Liver (tissue), 8 donors: ENCODE measurements at regions not wholly inside any gene's neighbourhood (a gene's known extent, or its start where the extent isn't known, plus 50 kb on each side); places are given as distances from the start of the nearest gene placed in this dataset.

Experiments used
- DNase-seq: peaks from one replicate; pipeline ENCODE4 v3.0.0-alpha.2; 2017; ENCODE audit warnings: low spot score
- H3K27ac ChIP-seq, 2 donors: one replicate each; pipeline ENCODE4 v1.7.0; 2013; ENCODE audit warnings: inconsistent platforms in 2 of 2, low read length in 2 of 2, control low read depth in 1 of 2, low read depth in 1 of 2, mild to moderate bottlenecking in 1 of 2
- H3K27me3 ChIP-seq, 4 donors: one replicate each; pipeline versions ENCODE4 v1.6.1 to v1.7.0; 2013; ENCODE audit warnings: low read length in 3 of 4, inconsistent platforms in 1 of 4, mild to moderate bottlenecking in 1 of 4, moderate library complexity in 1 of 4; ENCODE audit not compliant: control insufficient read depth in 4 of 4, insufficient read depth in 4 of 4
- H3K36me3 ChIP-seq, 4 donors: one replicate each; pipeline versions ENCODE4 v1.6.1 to v1.7.0; 2013; ENCODE audit warnings: low read length in 3 of 4, mild to moderate bottlenecking in 3 of 4, low read depth in 1 of 4, moderate library complexity in 1 of 4; ENCODE audit not compliant: control insufficient read depth in 4 of 4, insufficient read depth in 3 of 4
- H3K4me1 ChIP-seq, 4 donors: one replicate each; pipeline versions ENCODE4 v1.6.1 to v1.7.0; 2013; ENCODE audit warnings: low read length in 3 of 4, mild to moderate bottlenecking in 3 of 4, moderate library complexity in 1 of 4; ENCODE audit not compliant: control insufficient read depth in 4 of 4, insufficient read depth in 4 of 4
- H3K4me3 ChIP-seq, 3 donors: one replicate each; pipeline versions ENCODE4 v1.6.1 to v1.7.0; 2013; ENCODE audit warnings: low read length in 3 of 3, control low read depth in 1 of 3, low read depth in 1 of 3, mild to moderate bottlenecking in 1 of 3
- H3K9ac ChIP-seq, 2 donors: one replicate each; pipeline ENCODE4 v1.7.0; 2013; ENCODE audit warnings: low read length in 2 of 2, mild to moderate bottlenecking in 2 of 2, moderate library complexity in 2 of 2, control low read depth in 1 of 2, low read depth in 1 of 2
- H3K9me3 ChIP-seq, 4 donors: one replicate each; pipeline versions ENCODE4 v1.6.1 to v1.7.0; 2013; ENCODE audit warnings: low read length in 3 of 4; ENCODE audit not compliant: control insufficient read depth in 4 of 4
- EGR1 ChIP-seq, 2 donors: IDR thresholded peaks; 2 replicates each; pipeline ENCODE4 v1.6.1; 2016 to 2018; ENCODE audit warnings: antibody characterized with exemption in 2 of 2, low read depth in 2 of 2
- FOXA1 ChIP-seq: IDR thresholded peaks from 2 replicates; pipeline ENCODE4 v1.6.1; 2016; ENCODE audit warnings: antibody characterized with exemption
- FOXA2 ChIP-seq: IDR thresholded peaks from 2 replicates; pipeline ENCODE4 v1.6.1; 2016; ENCODE audit warnings: antibody characterized with exemption
- GABPA ChIP-seq, 2 donors: IDR thresholded peaks in 1 of 2; conservative IDR thresholded peaks in 1 of 2; 2 replicates each; pipeline ENCODE4 v1.6.1; 2016; ENCODE audit warnings: antibody characterized with exemption in 2 of 2, mild to moderate bottlenecking in 1 of 2, moderate library complexity in 1 of 2
- HNF4A ChIP-seq, 2 donors: conservative IDR thresholded peaks; 2 replicates each; pipeline ENCODE4 v1.6.1; 2016; ENCODE audit warnings: antibody characterized with exemption in 2 of 2, mild to moderate bottlenecking in 2 of 2
- HNF4G ChIP-seq: IDR thresholded peaks from 2 replicates; pipeline ENCODE4 v1.6.1; 2016; ENCODE audit warnings: antibody characterized with exemption
- JUND ChIP-seq, 2 donors: IDR thresholded peaks; 2 replicates each; pipeline ENCODE4 v1.6.1; 2016; ENCODE audit warnings: antibody characterized with exemption in 2 of 2
- MAX ChIP-seq: IDR thresholded peaks from 2 replicates; pipeline ENCODE4 v1.6.1; 2016; ENCODE audit warnings: antibody characterized with exemption
- NR2F2 ChIP-seq: IDR thresholded peaks from 2 replicates; pipeline ENCODE4 v1.6.1; 2016; ENCODE audit warnings: antibody characterized with exemption
- RAD21 ChIP-seq, 2 donors: IDR thresholded peaks; 2 replicates each; pipeline ENCODE4 v1.6.1; 2016; ENCODE audit warnings: antibody characterized with exemption in 2 of 2, mild to moderate bottlenecking in 2 of 2
- REST ChIP-seq: IDR thresholded peaks from 2 replicates; pipeline ENCODE4 v1.6.1; 2016; ENCODE audit warnings: antibody characterized with exemption, mild to moderate bottlenecking
- RXRA ChIP-seq, 2 donors: IDR thresholded peaks; 2 replicates each; pipeline ENCODE4 v1.6.1; 2017 to 2018; ENCODE audit warnings: antibody characterized with exemption in 2 of 2, mild to moderate bottlenecking in 1 of 2
- SP1 ChIP-seq: IDR thresholded peaks from 2 replicates; pipeline ENCODE4 v1.6.1; 2018; ENCODE audit warnings: antibody characterized with exemption, mild to moderate bottlenecking
- TAF1 ChIP-seq: conservative IDR thresholded peaks from 2 replicates; pipeline ENCODE4 v1.6.1; 2016; ENCODE audit warnings: antibody characterized with exemption, mild to moderate bottlenecking
- YY1 ChIP-seq: IDR thresholded peaks from 2 replicates; pipeline ENCODE4 v1.6.1; 2016; ENCODE audit warnings: antibody characterized with exemption, mild to moderate bottlenecking
- WGBS: extraction: QIAGEN DNeasy Blood & Tissue Kit; methylation state at CpG from one replicate; pipeline ENCODE4 v1.1.7; 2013; 5-methylcytosine and 5-hydroxymethylcytosine counted together
- TF ChIP-seq, protein P1 (sequence below): IDR thresholded peaks from 2 replicates; pipeline ENCODE4 v1.6.1; 2016; ENCODE audit warnings: antibody characterized with exemption
- TF ChIP-seq, protein P2 (sequence below): IDR thresholded peaks from 2 replicates; pipeline ENCODE4 v1.6.1; 2016; ENCODE audit warnings: antibody characterized with exemption
- TF ChIP-seq, protein P3 (sequence below): fragments of 150-350 bp; IDR thresholded peaks from 2 replicates; pipeline ENCODE4 v1.5.1; 2017; ENCODE audit warnings: improper control_type of control experiment, low read depth, low read length; ENCODE audit not compliant: missing input control
- donor health status: healthy.
- donor health status: healthy.
- donor health status: healthy.
- donor health status: healthy.
- donor health status: healthy.

DNA sequence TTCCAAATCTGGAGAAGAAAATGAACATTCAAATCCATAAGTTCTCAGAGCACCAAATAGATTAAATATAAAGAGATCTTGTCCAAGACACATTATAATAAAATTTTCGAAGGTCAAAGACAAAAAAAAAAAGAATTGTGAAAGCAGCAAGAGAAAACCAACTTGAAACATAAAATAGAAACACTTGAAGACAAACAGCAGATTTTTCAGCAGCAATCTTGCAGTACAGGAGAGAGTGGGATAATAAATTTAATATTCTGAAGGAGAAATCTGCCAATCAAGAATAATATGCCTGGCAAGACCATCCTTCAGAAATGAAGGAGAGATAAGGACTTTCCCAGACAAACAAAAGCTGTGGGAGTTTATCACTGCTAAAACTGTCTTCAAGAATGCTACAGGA is 150.5 kb upstream of the COL8A1 start:
- Histone ChIP-seq H3K9me3 (peaks cover 0 to 6% (median 3%) of the 10 kb centered on the region in 4 donors), H3K27ac (no peak overlapping the region), H3K9ac (no peak overlapping the region), H3K4me3 (no peak overlapping the region), H3K27me3 (no peaks in the 10 kb centered on the region), H3K4me1 (no peaks in the 10 kb centered on the region), H3K36me3 (no peaks in the 10 kb centered on the region)
- TF ChIP-seq NR2F2 (no peak), YY1 (no peak), JUND (IDR thresholded peaks at IDR 0.05) (no peak), SP1 (no peak), RXRA (IDR thresholded peaks at IDR 0.05) (no peak), FOXA2 (no peak), HNF4A (conservative IDR thresholded peaks at IDR 0.05) (no peak), RAD21 (IDR thresholded peaks at IDR 0.05) (no peak), EGR1 (IDR thresholded peaks at IDR 0.05; ENCODE audit: low read depth in 2 of 2) (no peak), MAX (no peak), FOXA1 (no peak), HNF4G (no peak), GABPA (IDR thresholded peaks at IDR 0.05 in 1 of 2, conservative IDR thresholded peaks at IDR 0.05 in 1 of 2) (no peak), TAF1 (no peak), REST (no peak)
- TF ChIP-seq, protein P1, sequence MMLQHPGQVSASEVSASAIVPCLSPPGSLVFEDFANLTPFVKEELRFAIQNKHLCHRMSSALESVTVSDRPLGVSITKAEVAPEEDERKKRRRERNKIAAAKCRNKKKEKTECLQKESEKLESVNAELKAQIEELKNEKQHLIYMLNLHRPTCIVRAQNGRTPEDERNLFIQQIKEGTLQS: no peak
- TF ChIP-seq, protein P2, sequence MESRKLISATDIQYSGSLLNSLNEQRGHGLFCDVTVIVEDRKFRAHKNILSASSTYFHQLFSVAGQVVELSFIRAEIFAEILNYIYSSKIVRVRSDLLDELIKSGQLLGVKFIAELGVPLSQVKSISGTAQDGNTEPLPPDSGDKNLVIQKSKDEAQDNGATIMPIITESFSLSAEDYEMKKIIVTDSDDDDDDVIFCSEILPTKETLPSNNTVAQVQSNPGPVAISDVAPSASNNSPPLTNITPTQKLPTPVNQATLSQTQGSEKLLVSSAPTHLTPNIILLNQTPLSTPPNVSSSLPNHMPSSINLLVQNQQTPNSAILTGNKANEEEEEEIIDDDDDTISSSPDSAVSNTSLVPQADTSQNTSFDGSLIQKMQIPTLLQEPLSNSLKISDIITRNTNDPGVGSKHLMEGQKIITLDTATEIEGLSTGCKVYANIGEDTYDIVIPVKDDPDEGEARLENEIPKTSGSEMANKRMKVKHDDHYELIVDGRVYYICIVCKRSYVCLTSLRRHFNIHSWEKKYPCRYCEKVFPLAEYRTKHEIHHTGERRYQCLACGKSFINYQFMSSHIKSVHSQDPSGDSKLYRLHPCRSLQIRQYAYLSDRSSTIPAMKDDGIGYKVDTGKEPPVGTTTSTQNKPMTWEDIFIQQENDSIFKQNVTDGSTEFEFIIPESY: no peak
- TF ChIP-seq, protein P3, sequence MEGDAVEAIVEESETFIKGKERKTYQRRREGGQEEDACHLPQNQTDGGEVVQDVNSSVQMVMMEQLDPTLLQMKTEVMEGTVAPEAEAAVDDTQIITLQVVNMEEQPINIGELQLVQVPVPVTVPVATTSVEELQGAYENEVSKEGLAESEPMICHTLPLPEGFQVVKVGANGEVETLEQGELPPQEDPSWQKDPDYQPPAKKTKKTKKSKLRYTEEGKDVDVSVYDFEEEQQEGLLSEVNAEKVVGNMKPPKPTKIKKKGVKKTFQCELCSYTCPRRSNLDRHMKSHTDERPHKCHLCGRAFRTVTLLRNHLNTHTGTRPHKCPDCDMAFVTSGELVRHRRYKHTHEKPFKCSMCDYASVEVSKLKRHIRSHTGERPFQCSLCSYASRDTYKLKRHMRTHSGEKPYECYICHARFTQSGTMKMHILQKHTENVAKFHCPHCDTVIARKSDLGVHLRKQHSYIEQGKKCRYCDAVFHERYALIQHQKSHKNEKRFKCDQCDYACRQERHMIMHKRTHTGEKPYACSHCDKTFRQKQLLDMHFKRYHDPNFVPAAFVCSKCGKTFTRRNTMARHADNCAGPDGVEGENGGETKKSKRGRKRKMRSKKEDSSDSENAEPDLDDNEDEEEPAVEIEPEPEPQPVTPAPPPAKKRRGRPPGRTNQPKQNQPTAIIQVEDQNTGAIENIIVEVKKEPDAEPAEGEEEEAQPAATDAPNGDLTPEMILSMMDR: no peak
- DNase-seq: no peak
- WGBS: 41% methylated on average over 1 of the region's 1 CpG

- Histone ChIP-seq H3K4me1 (no peaks in the 10 kb centered on the region), H3K4me3 (no peak overlapping the region), H3K36me3 (no peaks in the 10 kb centered on the region), H3K27me3 (no peaks in the 10 kb centered on the region), H3K9ac (no peak overlapping the region), H3K9me3 (peaks cover 0 to 6% (median 3%) of the 10 kb centered on the region in 4 donors), H3K27ac (no peak overlapping the region)
- no peak for DNase-seq
- 52% methylated on average over 3 of the region's 3 CpGs for WGBS
- TF ChIP-seq, protein P2: no peak
- TF ChIP-seq FOXA2 (no peak), HNF4A (conservative IDR thresholded peaks at IDR 0.05) (no peak), FOXA1 (no peak), GABPA (IDR thresholded peaks at IDR 0.05 in 1 of 2, conservative IDR thresholded peaks at IDR 0.05 in 1 of 2) (no peak), NR2F2 (no peak), SP1 (no peak), REST (no peak), JUND (IDR thresholded peaks at IDR 0.05) (no peak), RXRA (IDR thresholded peaks at IDR 0.05) (no peak), HNF4G (no peak), YY1 (no peak)
- TF ChIP-seq, protein P1: no peak
Measured at GRCh38 chr3:99485286-99485685, 153.1 kb upstream of the COL8A1 start.
